Activated T-helper 1 cell treated with Interleukin-2 at 50 U/mL for 16 hours (primary cell): ENCODE measurements at regions not wholly inside any gene's neighbourhood (a gene's known extent, or its start where the extent isn't known, plus 50 kb on each side); places are given as distances from the start of the nearest gene placed in this dataset.

Source experiments
- DNase-seq: peaks from one replicate; pipeline ENCODE4 v3.0.0-alpha.2; 2020; ENCODE audit warnings: low read depth

DNA sequence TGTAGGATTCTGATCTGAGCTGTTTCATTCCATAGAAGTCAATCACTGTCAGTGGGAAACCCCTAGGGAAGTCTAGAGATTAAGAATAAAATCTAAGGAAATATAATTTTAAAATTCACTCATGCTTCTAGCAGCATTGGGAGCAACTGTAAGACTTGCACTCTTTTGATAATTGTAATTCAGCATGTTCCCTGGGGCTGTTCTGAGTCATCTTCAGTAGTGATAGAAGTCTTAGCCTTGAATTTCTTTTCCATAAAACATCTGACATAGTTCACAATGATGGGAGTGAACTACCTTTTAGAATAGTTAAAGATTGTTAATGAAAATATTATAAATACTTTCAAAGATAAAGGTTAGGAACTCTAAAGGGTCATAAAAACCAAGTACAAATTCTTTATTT lies 935.8 kb downstream of the DTWD2 start:
- no peak for DNase-seq

DNA sequence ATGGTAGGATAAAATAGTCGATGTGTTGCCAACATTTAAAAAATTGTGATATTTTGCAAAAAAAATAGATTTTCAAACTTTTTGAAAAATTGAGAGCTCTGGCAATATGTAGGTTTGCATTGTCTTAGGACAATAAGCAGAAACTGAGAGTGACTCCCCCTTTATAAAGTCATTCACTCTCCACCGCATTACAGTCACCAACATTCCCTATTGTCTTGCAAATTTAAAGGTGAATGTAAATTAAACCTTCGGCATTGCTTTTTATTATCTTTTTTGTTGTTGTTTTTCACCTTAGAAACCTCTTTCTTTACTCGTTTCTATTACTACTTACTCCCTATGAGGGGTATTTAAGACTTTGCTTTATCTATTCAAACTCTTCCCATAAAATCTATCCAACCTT lies 944.2 kb downstream of the DTWD2 start:
- DNase-seq = no peak

DNA sequence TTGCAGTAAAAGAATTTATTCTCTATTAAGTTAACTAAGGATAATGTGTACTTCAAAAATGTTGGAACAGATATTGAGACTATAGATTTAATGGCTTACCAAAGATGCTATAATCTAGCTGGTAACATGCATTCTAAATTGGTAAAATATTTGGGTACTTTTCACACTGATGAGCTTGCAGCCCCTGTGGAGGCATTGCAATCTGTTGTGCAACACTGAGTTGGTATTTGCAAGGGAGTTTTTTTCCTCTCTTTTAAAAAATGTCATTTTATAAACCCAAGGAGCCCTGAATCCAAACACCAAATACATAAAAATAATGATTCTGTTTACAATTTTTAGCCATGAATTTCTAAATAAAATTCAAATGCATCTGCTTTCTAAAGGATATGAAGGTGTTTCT lies 944.8 kb downstream of the DTWD2 start:
- no peak for DNase-seq

DNA sequence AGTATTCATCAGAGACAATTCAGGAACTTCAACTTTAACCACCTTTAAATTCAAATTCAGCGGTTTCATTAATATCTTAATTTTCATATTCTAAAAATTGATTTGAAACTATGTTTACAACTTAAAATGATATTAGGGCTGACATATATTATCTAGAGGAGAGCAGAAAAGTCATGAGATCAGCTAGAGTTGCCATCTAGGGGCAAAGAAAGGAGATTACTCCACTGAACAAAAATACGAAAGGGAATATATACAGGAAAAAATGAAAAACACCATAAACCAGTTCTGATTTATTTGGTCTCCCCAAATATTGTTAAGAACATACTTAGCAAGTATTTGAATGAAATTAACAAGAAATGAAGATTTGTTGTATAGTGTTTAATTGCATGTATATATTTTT lies 946.3 kb downstream of the DTWD2 start:
- no peak for DNase-seq

DNA sequence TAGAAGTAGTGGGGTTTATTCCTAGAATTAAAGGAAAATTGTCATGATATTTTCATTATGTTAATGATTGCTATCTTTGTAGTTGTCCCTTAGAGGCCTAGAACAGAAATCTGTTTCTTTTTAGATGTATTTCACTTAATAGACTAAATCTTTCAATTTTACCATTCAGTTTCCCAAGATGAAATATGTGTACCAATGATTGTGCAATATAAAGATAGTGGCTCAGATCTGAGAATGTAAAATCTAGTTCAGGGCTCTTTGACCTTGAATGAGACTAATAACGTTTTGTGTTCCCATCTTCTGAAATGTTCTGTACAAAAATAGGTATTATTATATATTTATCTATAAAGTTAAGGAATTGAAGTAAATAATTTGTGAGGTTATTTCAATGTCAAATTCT lies 947.9 kb downstream of the DTWD2 start:
- DNase-seq = no peak

DNA sequence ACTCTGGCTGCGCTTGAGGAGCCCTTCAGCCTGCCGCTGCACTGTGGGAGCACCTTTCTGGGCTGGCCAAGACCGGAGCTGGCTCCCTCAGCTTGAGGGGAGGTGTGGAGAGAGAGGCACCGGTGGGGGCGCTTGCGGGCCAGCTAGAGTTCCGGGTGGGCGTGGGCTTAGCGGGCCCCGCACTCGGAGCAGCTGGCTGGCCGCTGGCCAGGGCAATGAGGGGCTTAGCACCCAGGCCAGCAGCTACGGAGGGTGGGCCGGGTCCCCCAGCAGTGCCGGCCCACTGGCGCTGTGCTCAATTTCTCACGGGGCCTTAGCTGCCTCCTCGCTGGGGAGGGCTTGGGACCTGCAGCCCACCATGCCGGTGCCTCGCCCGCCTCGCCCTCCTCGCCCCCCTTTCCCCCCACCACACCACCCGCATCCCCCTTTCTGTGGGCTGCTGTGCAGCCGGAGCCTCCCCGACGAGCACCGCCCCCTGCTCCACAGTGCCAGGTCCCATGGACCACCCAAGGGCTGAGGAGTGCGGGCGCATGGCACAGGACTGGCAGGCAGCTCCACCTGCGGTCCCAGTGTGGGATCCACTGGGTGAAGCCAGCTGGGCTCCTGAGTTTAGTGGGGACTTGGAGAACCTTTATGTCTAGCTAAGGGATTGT lies 954.5 kb downstream of the DTWD2 start:
- DNase-seq = no peak

DNA sequence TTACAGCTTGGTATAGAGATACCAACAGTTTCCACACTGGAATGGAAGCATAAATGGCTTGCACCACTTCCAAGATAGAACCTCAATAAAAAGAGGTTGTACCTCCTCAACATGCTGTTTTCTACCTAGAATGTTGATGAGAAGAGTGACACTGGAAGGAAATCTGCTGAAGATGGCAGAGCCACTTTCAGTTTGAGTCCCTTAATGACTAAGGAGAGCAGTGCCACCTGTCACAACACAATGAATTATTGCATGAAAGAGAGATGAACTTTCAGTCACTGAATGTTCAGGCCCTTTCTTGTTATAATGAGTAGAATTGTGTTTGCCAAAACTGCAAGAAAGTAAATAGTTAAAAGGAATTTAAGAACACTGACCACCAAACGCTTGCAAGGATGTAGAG lies 958.5 kb downstream of the DTWD2 start:
- DNase-seq = no peak

DNA sequence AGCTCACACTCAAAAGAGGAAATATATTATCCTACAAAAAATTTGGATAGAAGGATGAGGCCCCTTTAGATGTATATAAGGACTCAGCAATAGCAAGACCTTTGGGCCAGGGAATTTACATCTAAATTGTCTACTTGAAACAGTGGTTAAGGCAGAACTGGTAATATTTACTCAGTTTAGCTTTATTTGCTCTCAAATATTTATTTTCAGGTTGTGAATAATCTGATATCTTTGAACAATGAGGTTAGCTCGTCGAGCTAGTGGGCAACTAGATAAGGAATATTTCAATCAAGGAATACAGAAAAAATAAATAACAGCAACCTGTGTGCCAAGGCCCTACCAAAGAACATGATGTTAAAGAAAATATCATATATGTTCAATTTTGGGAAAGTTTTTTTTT lies 966.3 kb downstream of the DTWD2 start:
- DNase-seq = no peak

DNA sequence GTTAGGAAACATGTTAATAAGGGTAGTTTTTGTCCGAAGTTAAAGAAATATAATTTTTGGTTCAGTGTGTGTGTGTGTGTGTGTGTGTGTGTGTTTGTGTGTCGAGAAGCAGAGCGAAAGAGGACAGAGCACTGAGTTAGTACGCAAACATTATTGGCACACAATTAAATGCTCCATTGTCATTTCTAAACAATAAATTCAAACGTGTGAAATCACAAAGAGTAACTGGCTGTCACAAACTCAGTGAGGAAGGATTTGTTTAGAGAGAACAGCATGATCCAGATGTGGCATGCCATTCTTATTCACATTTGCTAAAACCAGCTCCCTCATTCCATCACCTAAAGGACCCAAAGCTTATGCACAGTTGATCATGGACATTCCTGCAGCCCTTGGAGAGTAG lies 970.8 kb downstream of the DTWD2 start:
- DNase-seq = no peak

DNA sequence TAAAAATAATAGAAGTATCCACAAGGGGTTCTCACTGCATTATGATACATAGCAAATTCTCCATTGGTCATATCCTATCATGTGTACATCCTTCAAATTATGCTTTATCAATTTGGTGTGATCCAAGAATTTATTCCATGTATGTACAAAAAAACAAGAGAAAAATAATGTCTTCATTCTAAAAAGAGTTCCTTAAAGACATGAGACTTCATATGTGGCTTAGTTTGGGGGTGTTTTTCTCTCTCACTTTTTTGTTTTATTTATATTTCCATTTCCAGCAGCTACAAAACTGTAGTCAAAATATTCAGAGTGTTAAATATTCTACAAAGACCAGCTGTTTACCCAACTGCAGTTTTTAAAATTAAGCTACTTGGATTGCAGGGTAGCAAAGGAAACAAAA lies 972.0 kb downstream of the DTWD2 start:
- no peak for DNase-seq

DNA sequence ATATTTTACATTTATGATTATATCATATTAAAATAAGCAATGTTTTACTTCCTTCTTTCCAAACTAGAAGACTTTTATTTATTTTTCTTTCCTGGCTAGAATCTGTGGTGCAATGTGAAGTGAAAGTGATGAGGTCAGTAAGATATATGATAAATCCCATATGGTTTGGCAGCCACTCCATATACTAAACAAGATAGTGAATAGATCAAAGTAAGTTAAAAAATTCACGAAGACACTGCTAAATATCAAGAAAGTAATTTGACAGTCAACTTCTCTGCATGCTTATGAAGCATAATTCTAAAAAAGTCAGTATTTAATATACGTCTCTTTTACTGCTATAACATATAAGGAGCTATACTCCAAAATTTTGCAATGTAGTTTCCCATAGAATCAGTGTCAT lies 972.8 kb downstream of the DTWD2 start:
- no peak for DNase-seq

DNA sequence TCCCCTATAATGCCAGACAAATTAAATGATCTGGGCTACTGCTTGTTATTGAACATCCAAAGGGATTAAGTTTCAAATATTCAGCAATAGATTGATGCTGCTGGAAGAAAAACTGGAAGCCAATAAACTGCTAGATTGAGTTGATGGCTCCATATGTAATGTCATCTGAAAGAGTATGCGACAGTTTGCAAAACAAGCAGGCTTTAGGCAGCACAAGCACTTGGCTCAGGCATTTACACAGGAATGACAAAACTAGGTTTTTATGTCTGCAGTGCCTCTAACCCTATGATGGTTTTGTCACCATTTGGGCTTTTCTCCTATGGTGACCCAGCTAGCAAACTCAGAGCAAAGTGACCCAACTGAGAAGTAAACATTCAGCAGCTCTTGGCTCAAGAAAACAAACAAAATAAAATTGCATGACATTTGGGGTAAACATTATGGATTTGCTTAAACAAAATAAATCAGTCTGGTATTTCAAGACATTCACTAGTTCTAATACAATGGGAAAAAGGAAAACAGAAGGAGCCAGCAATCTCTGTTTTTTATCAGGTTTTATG lies 978.5 kb downstream of the DTWD2 start:
- no peak for DNase-seq

DNA sequence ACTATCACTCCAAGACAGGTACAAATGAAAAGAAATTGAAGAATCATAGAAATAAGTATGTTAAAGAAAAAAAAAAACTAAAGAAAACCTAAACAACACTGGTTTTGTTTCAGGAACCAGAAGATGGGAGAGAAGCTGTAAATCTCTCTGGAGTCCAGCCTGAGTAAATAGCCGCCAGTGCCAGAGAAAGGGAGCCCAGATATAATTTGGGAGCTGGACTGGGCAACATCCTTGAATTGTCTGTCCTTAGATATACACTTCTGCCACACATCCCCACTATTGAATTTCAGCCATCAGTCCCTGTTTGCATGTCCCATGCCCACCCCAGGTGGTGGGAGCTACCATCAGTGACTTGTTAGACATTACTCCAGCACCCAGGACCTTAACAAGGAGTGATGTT lies 979.6 kb downstream of the DTWD2 start:
- DNase-seq = no peak

DNA sequence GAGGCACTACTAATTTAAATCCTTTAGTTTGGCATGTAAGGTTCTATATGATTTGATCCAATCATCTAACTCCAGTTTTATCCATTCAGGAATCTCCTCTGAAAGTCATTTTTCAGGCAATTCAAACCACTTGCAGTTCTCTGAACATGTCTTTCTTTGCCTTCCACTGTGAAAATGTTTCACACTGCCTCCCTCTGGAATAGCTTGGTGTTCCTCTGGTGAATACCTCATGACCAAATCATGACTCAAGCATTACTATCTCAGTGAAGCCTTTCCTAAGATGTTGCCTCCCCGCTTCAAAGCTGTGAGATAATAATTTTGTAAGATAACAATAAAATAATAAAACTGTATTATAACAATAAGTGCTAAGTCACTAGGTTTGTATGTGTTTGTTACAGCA lies 981.1 kb downstream of the DTWD2 start:
- no peak for DNase-seq

DNA sequence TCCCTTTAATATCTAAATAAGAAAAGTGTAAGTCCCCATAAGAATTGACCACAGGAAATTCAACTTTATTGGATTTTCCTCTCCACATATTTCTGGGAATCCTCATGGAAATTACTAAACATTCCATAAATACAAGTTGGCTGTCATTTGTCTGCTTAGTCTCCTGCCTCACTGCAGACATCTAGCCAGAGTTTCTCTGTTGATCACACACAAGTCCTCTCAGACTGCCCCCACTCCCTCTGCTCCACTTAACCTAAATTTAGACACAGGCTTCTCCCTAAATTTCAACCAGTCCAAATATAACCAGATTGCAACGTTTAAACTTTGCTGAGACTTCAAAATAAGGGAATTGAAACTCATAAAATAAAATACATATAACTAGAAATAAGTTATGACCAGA lies 982.1 kb downstream of the DTWD2 start:
- no peak for DNase-seq

DNA sequence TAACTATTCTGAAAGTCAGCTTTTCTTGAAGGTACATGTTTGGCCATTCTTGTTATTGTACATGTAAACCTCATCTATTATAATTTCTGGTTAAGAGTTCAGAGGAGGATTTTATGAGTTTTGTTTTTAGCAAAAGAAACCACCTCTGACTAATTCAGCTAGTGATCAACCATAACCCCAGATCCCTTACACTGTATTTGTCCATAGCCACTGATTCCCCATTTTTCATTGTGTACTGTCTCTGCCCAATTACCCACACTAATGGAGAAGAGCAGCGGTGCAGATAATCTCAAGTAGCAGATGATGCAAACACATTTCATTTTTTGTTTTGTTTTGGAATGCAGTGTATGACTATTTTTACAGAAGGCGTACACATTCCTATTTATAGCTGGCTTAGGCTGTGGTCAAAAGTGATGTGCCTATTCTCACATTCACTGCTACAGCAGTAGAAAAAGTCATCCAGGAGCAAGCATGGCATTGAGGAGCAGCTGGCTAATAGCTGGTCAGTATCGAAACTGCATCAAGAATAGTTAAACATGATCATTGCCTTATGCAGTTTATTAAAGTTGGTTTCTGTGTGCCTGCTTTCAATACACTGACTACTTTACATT lies 988.3 kb downstream of the DTWD2 start:
- DNase-seq = no peak

DNA sequence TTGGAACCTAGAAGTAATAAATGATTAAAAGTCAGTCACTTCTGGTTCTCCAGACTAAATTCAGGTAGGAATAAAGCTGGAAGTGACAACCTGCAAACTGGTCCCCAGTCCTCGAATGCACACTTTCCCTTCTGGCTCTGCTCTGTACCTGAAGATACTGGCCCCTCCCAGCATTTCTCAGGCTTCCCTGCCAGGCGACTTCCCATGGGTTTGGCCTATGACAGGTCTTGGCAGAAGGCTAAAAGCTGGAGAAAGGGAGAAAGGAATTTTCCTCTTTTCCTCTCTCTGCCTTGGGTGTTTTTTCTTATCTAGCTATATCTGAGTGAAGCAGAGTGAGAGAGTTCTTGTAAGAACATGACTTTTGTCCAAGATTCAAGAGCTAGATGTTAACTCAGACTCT lies 1005.7 kb downstream of the DTWD2 start:
- DNase-seq = no peak

DNA sequence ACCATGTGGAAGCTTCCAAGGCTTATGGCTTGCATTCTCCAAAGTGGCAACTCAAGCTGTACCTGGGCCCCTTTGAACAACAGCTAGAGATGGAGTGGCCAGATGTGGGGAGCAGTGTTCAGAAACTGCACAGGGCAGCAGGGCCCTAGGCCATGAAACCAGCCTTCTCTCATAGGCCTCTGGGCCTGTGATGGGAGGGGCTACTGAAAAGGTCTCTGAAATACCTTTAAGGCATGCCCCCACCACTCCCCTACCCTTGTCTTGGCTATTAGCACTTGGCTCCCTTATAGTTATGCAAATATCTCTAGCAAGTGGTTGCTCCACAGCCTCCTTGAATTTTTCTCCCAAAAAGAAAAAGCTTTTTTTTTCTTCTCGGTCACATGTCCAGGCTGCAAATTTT lies 1014.6 kb downstream of the DTWD2 start:
- no peak for DNase-seq

DNA sequence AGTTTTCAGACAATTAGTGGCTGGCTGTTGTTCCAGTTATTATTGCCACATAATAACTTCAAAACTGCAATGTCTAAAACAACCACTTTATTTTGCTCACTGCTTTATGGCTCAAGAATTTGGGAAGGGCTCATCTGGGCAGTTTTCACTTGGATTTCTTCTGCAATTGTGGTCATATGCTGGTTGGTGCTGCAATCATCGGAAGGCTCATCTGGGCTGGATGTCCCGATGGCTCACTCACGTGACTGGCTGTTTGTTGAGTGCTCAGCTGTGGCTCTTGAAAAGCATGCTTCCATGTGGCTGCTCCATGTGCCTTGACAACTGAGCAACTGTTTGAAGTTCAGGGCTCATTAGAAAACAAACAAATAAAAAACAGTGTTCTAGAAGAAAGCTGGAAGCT lies 1032.5 kb downstream of the DTWD2 start:
- DNase-seq = no peak

DNA sequence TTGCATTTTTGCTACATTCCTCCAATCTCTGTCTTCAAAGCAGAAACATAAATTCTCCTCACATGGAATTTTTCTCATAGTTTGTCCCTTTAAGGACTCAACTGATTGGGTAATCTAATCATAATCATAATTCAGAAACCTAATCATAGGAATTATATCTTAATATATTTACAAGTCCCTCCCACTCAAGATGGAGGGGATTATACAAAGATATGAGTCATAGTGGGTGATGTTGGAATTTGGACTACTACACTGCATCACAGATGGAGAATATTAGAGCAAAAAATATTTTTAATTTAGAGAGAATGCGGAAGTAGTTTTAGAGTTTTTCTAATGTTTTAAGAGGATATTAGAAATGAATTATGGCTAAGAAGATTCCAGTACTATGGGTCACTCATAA lies 1034.0 kb downstream of the DTWD2 start:
- DNase-seq = no peak

DNA sequence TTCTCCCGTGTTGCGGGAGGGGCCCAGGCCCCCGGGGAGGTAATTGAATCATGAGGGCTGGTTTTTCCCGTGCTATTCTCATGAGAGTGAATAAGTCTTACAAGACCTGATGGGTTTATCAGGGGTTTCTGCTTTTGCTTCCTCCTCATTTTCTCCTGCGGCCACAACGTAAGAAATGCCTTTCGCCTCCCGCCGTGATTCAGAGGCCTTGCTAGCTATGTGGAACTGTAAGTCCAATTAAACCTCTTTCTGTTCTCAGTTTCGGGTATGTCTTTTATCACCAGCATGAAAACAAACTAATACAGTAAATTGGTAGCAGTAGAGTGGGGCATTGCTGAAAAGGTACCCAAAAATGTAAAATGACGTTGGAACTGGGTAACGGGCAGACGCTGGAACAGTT lies 1035.1 kb downstream of the DTWD2 start:
- no peak for DNase-seq

DNA sequence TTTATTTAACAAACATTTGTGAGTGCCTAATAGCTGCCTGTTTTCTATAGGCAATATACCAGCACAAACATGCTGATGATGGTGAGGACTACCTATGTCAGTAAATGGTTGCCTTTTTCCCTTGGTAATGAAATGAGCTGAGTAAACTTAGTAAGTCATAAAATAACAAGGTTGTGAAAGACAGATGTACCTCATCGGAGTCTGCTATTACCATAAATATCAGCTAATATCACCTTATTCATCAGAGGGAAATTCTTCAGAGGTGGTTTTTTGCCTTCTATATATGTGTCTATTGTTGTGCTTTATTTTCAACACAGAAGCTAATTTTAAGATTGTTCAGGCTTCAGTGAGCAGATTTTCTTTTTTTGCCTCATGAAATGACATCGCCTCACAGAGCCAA lies 1040.5 kb downstream of the DTWD2 start:
- DNase-seq = no peak

DNA sequence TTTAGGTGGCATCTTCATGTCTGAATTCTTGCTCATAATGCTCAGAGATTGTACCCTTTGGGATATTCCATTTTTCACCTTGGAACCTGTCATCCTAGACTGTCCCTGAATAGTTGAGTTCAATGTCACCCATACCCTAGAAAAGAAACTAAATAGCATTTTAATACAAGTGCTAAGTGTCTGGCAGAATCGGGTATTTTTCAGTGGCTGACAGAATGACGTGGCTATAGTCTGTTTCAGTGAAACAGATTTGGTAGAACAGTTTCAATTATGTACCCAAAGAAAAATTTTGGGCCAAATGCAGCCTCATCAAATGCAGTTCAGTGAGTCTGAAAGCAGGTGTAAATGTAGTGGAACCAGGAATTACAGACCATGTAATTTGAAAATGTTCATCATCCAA lies 1041.2 kb downstream of the DTWD2 start:
- DNase-seq = no peak

DNA sequence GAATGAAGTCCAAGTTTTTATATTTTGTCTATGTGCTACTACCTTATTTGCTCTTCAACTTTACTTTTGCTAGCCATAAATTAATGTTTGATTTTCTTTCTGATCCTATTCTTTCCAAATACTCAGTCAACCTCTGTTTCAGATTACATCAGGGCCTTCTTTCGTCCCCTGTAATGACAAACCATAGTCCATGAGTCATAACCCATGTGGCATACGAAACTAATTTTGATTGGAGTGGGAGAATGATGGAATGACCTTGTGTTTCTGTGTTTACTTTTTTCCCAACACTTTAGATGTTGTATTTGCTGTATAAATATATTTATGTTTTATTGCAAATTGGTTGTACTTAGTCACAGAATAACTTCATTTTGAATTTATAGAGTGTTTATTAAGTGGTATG lies 1043.1 kb downstream of the DTWD2 start:
- DNase-seq = no peak
